HEK293 (cell line): ENCODE measurements at regions not wholly inside any gene's neighbourhood (a gene's known extent, or its start where the extent isn't known, plus 50 kb on each side); places are given as distances from the start of the nearest gene placed in this dataset.

Source experiments
- CTCF ChIA-PET: fragments of 350-600 bp; formaldehyde crosslinking; extraction: SDS; loops from one replicate; lab custom pipeline; 2021; ENCODE audit warnings: antibody characterized with exemption; lab: Yijun Ruan, JAX
- POLR2A ChIA-PET: fragments of 300-600 bp; formaldehyde crosslinking; extraction: SDS; loops from one replicate; lab custom pipeline; 2020; ENCODE audit warnings: antibody characterized with exemption, inconsistent platforms; lab: Yijun Ruan, JAX
- H3K27ac ChIP-seq: fragments of 200-500 bp; sonication (Bioruptor generic); 2 replicates; pipeline ENCODE4 v1.5.1; 2014; ENCODE audit warnings: low read depth, low read length, control low read depth, inconsistent platforms; ENCODE audit errors: extremely low read depth
- H3K36me3 ChIP-seq, 2 experiments: fragments of 200-500 bp in 1 of 2; sonication (Bioruptor generic) in 1 of 2; 1 replicate in 1 of 2; 2 replicates in 1 of 2; pipeline ENCODE4 v1.5.1; 2014 to 2017; ENCODE audit warnings: inconsistent platforms in 2 of 2, low read length in 2 of 2; ENCODE audit not compliant: control insufficient read depth in 2 of 2, insufficient read depth in 1 of 2
- H3K4me1 ChIP-seq: fragments of 200-500 bp; sonication (Bioruptor generic); 2 replicates; pipeline ENCODE4 v1.5.1; 2014; ENCODE audit warnings: mild to moderate bottlenecking, low read length, inconsistent platforms; ENCODE audit not compliant: control insufficient read depth, insufficient read depth
- H3K4me3 ChIP-seq: 2 replicates; pipeline ENCODE4 v1.5.1; 2011; ENCODE audit warnings: low read depth, mild to moderate bottlenecking, control low read depth, low read length, moderate library complexity
- H3K9me3 ChIP-seq: fragments of 200-500 bp; sonication (Bioruptor generic); 2 replicates; pipeline ENCODE4 v1.5.1; 2014; ENCODE audit warnings: low read depth, low read length, inconsistent platforms; ENCODE audit not compliant: control insufficient read depth, insufficient read depth
- MYNN ChIP-seq: fragments of 450-650 bp; formaldehyde crosslinking; IDR thresholded peaks from 2 replicates; pipeline ENCODE4 v1.5.1; 2016; ENCODE audit warnings: missing biosample characterization, missing genetic modification characterization, borderline replicate concordance
- ZBTB48 ChIP-seq: fragments of 450-650 bp; formaldehyde crosslinking; IDR thresholded peaks from 2 replicates; pipeline ENCODE4 v1.5.1; 2016; ENCODE audit warnings: missing biosample characterization, missing genetic modification characterization
- ZNF112 ChIP-seq: fragments of 450-650 bp; formaldehyde crosslinking; IDR thresholded peaks from 2 replicates; pipeline ENCODE4 v1.5.0; 2017; ENCODE audit warnings: missing biosample characterization, missing genetic modification characterization
- ZNF132 ChIP-seq: fragments of 450-650 bp; formaldehyde crosslinking; IDR thresholded peaks from 2 replicates; pipeline ENCODE4 v1.5.1; 2017; ENCODE audit warnings: missing biosample characterization, missing genetic modification characterization, borderline replicate concordance
- ZNF146 ChIP-seq: fragments of 450-650 bp; formaldehyde crosslinking; IDR thresholded peaks from 2 replicates; pipeline ENCODE4 v1.5.1; 2016; ENCODE audit warnings: missing biosample characterization, missing genetic modification characterization
- ZNF155 ChIP-seq: fragments of 450-650 bp; formaldehyde crosslinking; IDR thresholded peaks from 2 replicates; pipeline ENCODE4 v1.5.1; 2016; ENCODE audit warnings: missing biosample characterization, missing genetic modification characterization
- ZNF174 ChIP-seq: fragments of 450-650 bp; formaldehyde crosslinking; IDR thresholded peaks from 2 replicates; pipeline ENCODE4 v1.5.0; 2017; ENCODE audit warnings: missing biosample characterization, mild to moderate bottlenecking, missing genetic modification characterization
- ZNF19 ChIP-seq: fragments of 450-650 bp; formaldehyde crosslinking; IDR thresholded peaks from 2 replicates; pipeline ENCODE4; 2016; ENCODE audit warnings: missing biosample characterization, missing genetic modification characterization, low read depth
- ZNF266 ChIP-seq: fragments of 450-650 bp; formaldehyde crosslinking; IDR thresholded peaks from 2 replicates; pipeline ENCODE4 v1.5.1; 2016; ENCODE audit warnings: missing biosample characterization, missing genetic modification characterization, low read depth
- ZNF302 ChIP-seq: fragments of 450-650 bp; formaldehyde crosslinking; IDR thresholded peaks from 2 replicates; pipeline ENCODE4 v1.5.1; 2016; ENCODE audit warnings: missing biosample characterization, missing genetic modification characterization, low read depth
- ZNF335 ChIP-seq: fragments of 450-650 bp; formaldehyde crosslinking; conservative IDR thresholded peaks from 2 replicates; pipeline ENCODE4 v1.5.1; 2016; ENCODE audit warnings: missing biosample characterization, missing genetic modification characterization
- ZNF426 ChIP-seq: fragments of 450-650 bp; formaldehyde crosslinking; IDR thresholded peaks from 2 replicates; pipeline ENCODE4 v1.5.1; 2017; ENCODE audit warnings: missing biosample characterization, missing genetic modification characterization, mild to moderate bottlenecking, inconsistent platforms, moderate library complexity
- ZNF558 ChIP-seq: fragments of 450-650 bp; formaldehyde crosslinking; IDR thresholded peaks from 2 replicates; pipeline ENCODE4 v1.5.1; 2016; ENCODE audit warnings: missing biosample characterization, missing genetic modification characterization
- ZNF585B ChIP-seq: fragments of 450-650 bp; formaldehyde crosslinking; IDR thresholded peaks from 2 replicates; pipeline ENCODE4 v1.5.1; 2016; ENCODE audit warnings: missing biosample characterization, missing genetic modification characterization
- ZNF610 ChIP-seq: fragments of 450-650 bp; formaldehyde crosslinking; IDR thresholded peaks from 2 replicates; pipeline ENCODE4 v1.5.1; 2016; ENCODE audit warnings: missing biosample characterization, missing genetic modification characterization, borderline replicate concordance
- ZNF621 ChIP-seq: fragments of 450-650 bp; formaldehyde crosslinking; IDR thresholded peaks from 2 replicates; pipeline ENCODE4 v1.5.1; 2017; ENCODE audit warnings: missing biosample characterization, missing genetic modification characterization
- ZNF76 ChIP-seq: fragments of 450-650 bp; formaldehyde crosslinking; IDR thresholded peaks from 2 replicates; pipeline ENCODE4; 2016; ENCODE audit warnings: low read depth, missing biosample characterization, missing genetic modification characterization, borderline replicate concordance
- ZNF785 ChIP-seq: fragments of 450-650 bp; formaldehyde crosslinking; IDR thresholded peaks from 2 replicates; pipeline ENCODE4 v1.5.1; 2016; ENCODE audit warnings: missing biosample characterization, missing genetic modification characterization
- ZNF837 ChIP-seq: fragments of 450-650 bp; formaldehyde crosslinking; IDR thresholded peaks from 2 replicates; pipeline ENCODE4 v1.5.1; 2016; ENCODE audit warnings: missing biosample characterization, missing genetic modification characterization
- TF ChIP-seq, protein P1 (sequence below): fragments of 450-650 bp; IDR thresholded peaks from 2 replicates; pipeline ENCODE4 v1.5.1; 2018; ENCODE audit warnings: missing biosample characterization, mild to moderate bottlenecking, missing genetic modification characterization
- TF ChIP-seq, protein P2 (sequence below): fragments of 450-650 bp; formaldehyde crosslinking; IDR thresholded peaks from 2 replicates; pipeline ENCODE4 v1.5.1; 2016; ENCODE audit warnings: missing biosample characterization, missing genetic modification characterization, borderline replicate concordance
- TF ChIP-seq, protein P3 (sequence below): fragments of 450-650 bp; formaldehyde crosslinking; IDR thresholded peaks from 2 replicates; pipeline ENCODE4 v1.5.1; 2016; ENCODE audit warnings: missing biosample characterization, missing genetic modification characterization
- TF ChIP-seq, protein P4 (sequence below): fragments of 450-650 bp; formaldehyde crosslinking; IDR thresholded peaks from 2 replicates; pipeline ENCODE4 v1.5.1; 2016; ENCODE audit warnings: missing biosample characterization, missing genetic modification characterization, borderline replicate concordance

DNA sequence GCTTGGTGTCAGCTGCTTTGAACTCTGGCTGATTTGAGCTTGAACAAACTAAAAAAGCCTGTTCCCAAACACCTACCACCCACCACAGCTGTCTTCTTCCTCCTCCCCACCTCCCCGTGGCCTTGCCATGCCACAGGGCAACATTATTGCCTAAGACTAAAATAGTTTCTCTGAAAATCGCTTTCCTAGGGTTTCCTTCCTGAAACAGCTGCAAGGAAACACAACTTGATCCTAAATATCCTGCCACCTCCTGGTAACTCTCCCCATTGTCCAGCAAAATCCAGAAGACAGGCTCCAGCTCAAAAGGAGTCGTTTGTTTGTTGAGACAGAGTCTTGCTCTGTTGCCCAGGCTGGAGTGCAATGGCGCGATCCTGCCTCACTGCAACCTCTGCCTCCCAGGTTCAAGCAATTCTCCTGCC, 193.9 kb upstream of the TPM1 start:
- no peak overlapping the region for H3K4me3 ChIP-seq
- H3K27ac ChIP-seq, result no peak overlapping the region
- no peaks in the 10 kb centered on the region for H3K4me1 ChIP-seq
- no peak for TF ChIP-seq ZNF785 (tag by site-specific recombination)
- TF ChIP-seq ZBTB48 (tag by site-specific recombination), result no peak
- no peak for TF ChIP-seq ZNF112 (tag by site-specific recombination)
- no peak for TF ChIP-seq ZNF132
- no peak for TF ChIP-seq ZNF76 (tag by site-specific recombination)
- TF ChIP-seq ZNF610, result no peak
- no peak for TF ChIP-seq ZNF837 (tag by site-specific recombination)
- TF ChIP-seq, protein P1, sequence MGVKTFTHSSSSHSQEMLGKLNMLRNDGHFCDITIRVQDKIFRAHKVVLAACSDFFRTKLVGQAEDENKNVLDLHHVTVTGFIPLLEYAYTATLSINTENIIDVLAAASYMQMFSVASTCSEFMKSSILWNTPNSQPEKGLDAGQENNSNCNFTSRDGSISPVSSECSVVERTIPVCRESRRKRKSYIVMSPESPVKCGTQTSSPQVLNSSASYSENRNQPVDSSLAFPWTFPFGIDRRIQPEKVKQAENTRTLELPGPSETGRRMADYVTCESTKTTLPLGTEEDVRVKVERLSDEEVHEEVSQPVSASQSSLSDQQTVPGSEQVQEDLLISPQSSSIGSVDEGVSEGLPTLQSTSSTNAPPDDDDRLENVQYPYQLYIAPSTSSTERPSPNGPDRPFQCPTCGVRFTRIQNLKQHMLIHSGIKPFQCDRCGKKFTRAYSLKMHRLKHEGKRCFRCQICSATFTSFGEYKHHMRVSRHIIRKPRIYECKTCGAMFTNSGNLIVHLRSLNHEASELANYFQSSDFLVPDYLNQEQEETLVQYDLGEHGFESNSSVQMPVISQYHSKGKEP (tag by site-specific recombination), result no peak
- TF ChIP-seq ZNF266, result no peak
- no peak for TF ChIP-seq ZNF558 (tag by site-specific recombination)
- TF ChIP-seq ZNF426 (tag by site-specific recombination), result no peak
- no peak for TF ChIP-seq ZNF19
- TF ChIP-seq ZNF335, result no peak
- no peak for TF ChIP-seq MYNN (tag by site-specific recombination)
- TF ChIP-seq, protein P2, sequence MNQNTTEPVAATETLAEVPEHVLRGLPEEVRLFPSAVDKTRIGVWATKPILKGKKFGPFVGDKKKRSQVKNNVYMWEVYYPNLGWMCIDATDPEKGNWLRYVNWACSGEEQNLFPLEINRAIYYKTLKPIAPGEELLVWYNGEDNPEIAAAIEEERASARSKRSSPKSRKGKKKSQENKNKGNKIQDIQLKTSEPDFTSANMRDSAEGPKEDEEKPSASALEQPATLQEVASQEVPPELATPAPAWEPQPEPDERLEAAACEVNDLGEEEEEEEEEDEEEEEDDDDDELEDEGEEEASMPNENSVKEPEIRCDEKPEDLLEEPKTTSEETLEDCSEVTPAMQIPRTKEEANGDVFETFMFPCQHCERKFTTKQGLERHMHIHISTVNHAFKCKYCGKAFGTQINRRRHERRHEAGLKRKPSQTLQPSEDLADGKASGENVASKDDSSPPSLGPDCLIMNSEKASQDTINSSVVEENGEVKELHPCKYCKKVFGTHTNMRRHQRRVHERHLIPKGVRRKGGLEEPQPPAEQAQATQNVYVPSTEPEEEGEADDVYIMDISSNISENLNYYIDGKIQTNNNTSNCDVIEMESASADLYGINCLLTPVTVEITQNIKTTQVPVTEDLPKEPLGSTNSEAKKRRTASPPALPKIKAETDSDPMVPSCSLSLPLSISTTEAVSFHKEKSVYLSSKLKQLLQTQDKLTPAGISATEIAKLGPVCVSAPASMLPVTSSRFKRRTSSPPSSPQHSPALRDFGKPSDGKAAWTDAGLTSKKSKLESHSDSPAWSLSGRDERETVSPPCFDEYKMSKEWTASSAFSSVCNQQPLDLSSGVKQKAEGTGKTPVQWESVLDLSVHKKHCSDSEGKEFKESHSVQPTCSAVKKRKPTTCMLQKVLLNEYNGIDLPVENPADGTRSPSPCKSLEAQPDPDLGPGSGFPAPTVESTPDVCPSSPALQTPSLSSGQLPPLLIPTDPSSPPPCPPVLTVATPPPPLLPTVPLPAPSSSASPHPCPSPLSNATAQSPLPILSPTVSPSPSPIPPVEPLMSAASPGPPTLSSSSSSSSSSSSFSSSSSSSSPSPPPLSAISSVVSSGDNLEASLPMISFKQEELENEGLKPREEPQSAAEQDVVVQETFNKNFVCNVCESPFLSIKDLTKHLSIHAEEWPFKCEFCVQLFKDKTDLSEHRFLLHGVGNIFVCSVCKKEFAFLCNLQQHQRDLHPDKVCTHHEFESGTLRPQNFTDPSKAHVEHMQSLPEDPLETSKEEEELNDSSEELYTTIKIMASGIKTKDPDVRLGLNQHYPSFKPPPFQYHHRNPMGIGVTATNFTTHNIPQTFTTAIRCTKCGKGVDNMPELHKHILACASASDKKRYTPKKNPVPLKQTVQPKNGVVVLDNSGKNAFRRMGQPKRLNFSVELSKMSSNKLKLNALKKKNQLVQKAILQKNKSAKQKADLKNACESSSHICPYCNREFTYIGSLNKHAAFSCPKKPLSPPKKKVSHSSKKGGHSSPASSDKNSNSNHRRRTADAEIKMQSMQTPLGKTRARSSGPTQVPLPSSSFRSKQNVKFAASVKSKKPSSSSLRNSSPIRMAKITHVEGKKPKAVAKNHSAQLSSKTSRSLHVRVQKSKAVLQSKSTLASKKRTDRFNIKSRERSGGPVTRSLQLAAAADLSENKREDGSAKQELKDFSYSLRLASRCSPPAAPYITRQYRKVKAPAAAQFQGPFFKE (tag by site-specific recombination), result no peak
- no peak for TF ChIP-seq ZNF174
- ChIA-PET POLR2A (no interaction called here), CTCF (interaction anchor here (0.6 to 1.3 kb wide), 6 partner anchors 41 to 295 kb away, joined by 3 to 5 read pairs (median 3); no protein-coding TSS in a partner anchor)
- H3K36me3 ChIP-seq, result no peaks in the 10 kb centered on the region
- no peaks in the 10 kb centered on the region for H3K9me3 ChIP-seq

DNA sequence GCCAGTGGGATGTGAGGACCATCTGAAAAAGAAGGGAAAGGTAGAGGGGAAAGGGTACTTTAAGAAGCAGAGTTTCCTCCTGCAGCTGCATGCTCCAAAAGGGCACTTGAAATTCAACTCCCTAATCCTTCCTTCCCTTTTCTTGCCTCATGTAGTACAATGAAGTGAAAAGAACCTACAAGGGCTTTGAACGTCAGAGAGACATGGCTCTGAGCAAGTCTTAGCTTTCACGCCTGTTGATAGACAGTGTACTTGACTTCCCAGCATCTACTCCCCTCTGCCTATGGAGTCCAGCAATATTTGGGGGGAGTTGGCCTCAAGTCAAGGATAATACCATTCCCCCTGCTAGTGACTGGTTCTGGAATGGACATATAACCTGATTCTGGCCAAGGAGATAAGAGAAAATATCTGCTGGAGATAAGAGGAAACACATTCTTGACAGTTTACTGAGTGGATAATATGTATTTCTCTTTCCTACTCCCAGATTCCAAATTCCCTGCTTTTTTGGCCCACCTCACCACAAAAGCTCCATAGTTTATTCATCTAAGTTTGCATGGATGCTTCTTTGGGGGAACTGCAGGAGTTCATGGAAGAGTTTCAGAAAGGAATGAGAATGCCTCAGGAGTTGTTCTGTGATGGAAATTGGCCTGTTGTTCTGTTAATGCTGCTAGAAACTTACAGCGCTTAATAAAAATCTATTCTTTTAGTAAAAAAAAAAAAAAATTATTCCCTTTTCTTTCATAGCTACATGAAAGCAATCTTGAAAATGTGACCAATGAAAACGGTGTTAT, 193.0 kb upstream of the TPM1 start:
- Histone ChIP-seq H3K36me3 (no peaks in the 10 kb centered on the region), H3K9me3 (no peaks in the 10 kb centered on the region), H3K4me3 (no peak overlapping the region), H3K27ac (no peak overlapping the region), H3K4me1 (no peaks in the 10 kb centered on the region)
- ChIA-PET POLR2A (interaction anchor here (0.6 kb wide), 1 partner anchor 79 kb away, joined by 3 read pairs; no protein-coding TSS in a partner anchor), CTCF (interaction anchor here (0.6 kb wide), 1 partner anchor 128 kb away, joined by 3 read pairs; no protein-coding TSS in a partner anchor)
- no peak for TF ChIP-seq ZNF146
- no peak for TF ChIP-seq ZNF302 (tag by site-specific recombination)
- no peak for TF ChIP-seq ZNF155 (tag by site-specific recombination)
- TF ChIP-seq, protein P3, sequence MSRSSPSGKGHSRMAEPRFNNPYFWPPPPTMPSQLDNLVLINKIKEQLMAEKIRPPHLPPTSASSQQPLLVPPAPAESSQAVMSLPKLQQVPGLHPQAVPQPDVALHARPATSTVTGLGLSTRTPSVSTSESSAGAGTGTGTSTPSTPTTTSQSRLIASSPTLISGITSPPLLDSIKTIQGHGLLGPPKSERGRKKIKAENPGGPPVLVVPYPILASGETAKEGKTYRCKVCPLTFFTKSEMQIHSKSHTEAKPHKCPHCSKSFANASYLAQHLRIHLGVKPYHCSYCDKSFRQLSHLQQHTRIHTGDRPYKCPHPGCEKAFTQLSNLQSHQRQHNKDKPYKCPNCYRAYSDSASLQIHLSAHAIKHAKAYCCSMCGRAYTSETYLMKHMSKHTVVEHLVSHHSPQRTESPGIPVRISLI (tag by site-specific recombination), result no peak
- TF ChIP-seq, protein P4, sequence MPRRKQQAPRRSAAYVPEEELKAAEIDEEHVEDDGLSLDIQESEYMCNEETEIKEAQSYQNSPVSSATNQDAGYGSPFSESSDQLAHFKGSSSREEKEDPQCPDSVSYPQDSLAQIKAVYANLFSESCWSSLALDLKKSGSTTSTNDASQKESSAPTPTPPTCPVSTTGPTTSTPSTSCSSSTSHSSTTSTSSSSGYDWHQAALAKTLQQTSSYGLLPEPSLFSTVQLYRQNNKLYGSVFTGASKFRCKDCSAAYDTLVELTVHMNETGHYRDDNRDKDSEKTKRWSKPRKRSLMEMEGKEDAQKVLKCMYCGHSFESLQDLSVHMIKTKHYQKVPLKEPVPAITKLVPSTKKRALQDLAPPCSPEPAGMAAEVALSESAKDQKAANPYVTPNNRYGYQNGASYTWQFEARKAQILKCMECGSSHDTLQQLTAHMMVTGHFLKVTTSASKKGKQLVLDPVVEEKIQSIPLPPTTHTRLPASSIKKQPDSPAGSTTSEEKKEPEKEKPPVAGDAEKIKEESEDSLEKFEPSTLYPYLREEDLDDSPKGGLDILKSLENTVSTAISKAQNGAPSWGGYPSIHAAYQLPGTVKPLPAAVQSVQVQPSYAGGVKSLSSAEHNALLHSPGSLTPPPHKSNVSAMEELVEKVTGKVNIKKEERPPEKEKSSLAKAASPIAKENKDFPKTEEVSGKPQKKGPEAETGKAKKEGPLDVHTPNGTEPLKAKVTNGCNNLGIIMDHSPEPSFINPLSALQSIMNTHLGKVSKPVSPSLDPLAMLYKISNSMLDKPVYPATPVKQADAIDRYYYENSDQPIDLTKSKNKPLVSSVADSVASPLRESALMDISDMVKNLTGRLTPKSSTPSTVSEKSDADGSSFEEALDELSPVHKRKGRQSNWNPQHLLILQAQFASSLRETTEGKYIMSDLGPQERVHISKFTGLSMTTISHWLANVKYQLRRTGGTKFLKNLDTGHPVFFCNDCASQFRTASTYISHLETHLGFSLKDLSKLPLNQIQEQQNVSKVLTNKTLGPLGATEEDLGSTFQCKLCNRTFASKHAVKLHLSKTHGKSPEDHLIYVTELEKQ (tag by site-specific recombination), result no peak
- TF ChIP-seq ZNF585B, result no peak
- TF ChIP-seq ZNF621 (tag by site-specific recombination), result no peak
